H1 (cell line): ENCODE measurements at regions not wholly inside any gene's neighbourhood (a gene's known extent, or its start where the extent isn't known, plus 50 kb on each side); places are given as distances from the start of the nearest gene placed in this dataset.

Experiments
- CTCF ChIA-PET: fragments of 300-600 bp; sonication (Branson Sonifier 250); formaldehyde crosslinking; loops from one replicate; lab custom pipeline; 2021; ENCODE audit not compliant: partially characterized antibody; lab: Charles Lee
- POLR2A ChIA-PET: fragments of 300-600 bp; sonication (Branson Sonifier 250); formaldehyde crosslinking; loops from one replicate; lab custom pipeline; 2021; ENCODE audit warnings: inconsistent platforms; ENCODE audit not compliant: partially characterized antibody; lab: Charles Lee
- DNase-seq, 2 experiments: peaks; one replicate each; pipeline versions ENCODE4 v3.0.0 to v3.0.0-alpha.2; 2010 to 2022; ENCODE audit warnings: low spot score in 2 of 2, low read depth in 1 of 2, mixed read lengths in 1 of 2
- FAIRE-seq: peaks from 2 replicates; lab custom pipeline; 2011; peaks lifted over from hg19 to GRCh38; lab: Jason Lieb, UNC
- H2AFZ ChIP-seq: 2 replicates; pipeline ENCODE4 v1.8.1; 2012; ENCODE audit warnings: low read length, inconsistent platforms
- H2AK5ac ChIP-seq: 2 replicates; pipeline ENCODE4 v1.6.1; 2013; ENCODE audit warnings: low read depth, low read length
- H2BK120ac ChIP-seq: replicated peaks from 2 replicates; pipeline ENCODE3; 2013; ENCODE audit warnings: low read depth, low read length, inconsistent platforms
- H2BK12ac ChIP-seq: 2 replicates; pipeline ENCODE4 v1.6.1; 2013; ENCODE audit warnings: low read depth, low read length
- H2BK15ac ChIP-seq: 2 replicates; pipeline ENCODE4 v1.6.1; 2013; ENCODE audit warnings: low read length
- H2BK20ac ChIP-seq: 2 replicates; pipeline ENCODE4 v1.6.1; 2013; ENCODE audit warnings: low read length
- H2BK5ac ChIP-seq: 2 replicates; pipeline ENCODE4 v1.6.1; 2013; ENCODE audit warnings: low read depth, low read length
- H3K14ac ChIP-seq: 2 replicates; pipeline ENCODE4 v1.6.1; 2013; ENCODE audit warnings: inconsistent platforms; ENCODE audit not compliant: insufficient read length
- H3K18ac ChIP-seq: 2 replicates; pipeline ENCODE4 v1.6.1; 2013; ENCODE audit warnings: low read length; ENCODE audit errors: extremely low read depth
- H3K23ac ChIP-seq: 2 replicates; pipeline ENCODE4 v1.6.1; 2013; ENCODE audit warnings: inconsistent platforms; ENCODE audit not compliant: insufficient read length
- H3K23me2 ChIP-seq: 2 replicates; pipeline ENCODE4 v1.6.1; 2013; ENCODE audit warnings: low read depth, low read length
- H3K27ac ChIP-seq: 2 replicates; pipeline ENCODE4 v1.6.1; 2011; ENCODE audit warnings: low read depth, low read length, inconsistent platforms
- H3K27me3 ChIP-seq, 4 experiments: replicated peaks in 1 of 4; 1 replicate in 1 of 4; 2 replicates in 3 of 4; pipeline versions ENCODE4 v1.6.1 to v1.8.1; 2011 to 2013; ENCODE audit warnings: low read length in 3 of 4, mild to moderate bottlenecking in 3 of 4, inconsistent platforms in 2 of 4, mixed read lengths in 2 of 4, moderate library complexity in 1 of 4; ENCODE audit not compliant: control insufficient read depth in 3 of 4, insufficient read depth in 3 of 4; ENCODE audit errors: extremely low read depth in 1 of 4
- H3K36me3 ChIP-seq, 4 experiments: 2 replicates each; pipeline versions ENCODE4 v1.6.1 to v1.8.1; 2011 to 2013; ENCODE audit warnings: mild to moderate bottlenecking in 4 of 4, low read length in 3 of 4, moderate library complexity in 2 of 4, control low read depth in 1 of 4, inconsistent platforms in 1 of 4; ENCODE audit not compliant: insufficient read depth in 4 of 4, control insufficient read depth in 2 of 4
- H3K4ac ChIP-seq: replicated peaks from 2 replicates; pipeline ENCODE3; 2013; ENCODE audit warnings: low read length, low read depth, mixed read lengths, inconsistent platforms; ENCODE audit not compliant: insufficient read length
- H3K4me1 ChIP-seq, 4 experiments: replicated peaks in 1 of 4; 1 replicate in 1 of 4; 2 replicates in 3 of 4; pipeline versions ENCODE4 v1.6.1 to v1.8.1; 2011 to 2013; ENCODE audit warnings: low read length in 3 of 4, inconsistent platforms in 2 of 4, mixed read lengths in 1 of 4; ENCODE audit not compliant: insufficient read depth in 4 of 4, control insufficient read depth in 3 of 4
- H3K4me2 ChIP-seq, 2 experiments: 2 replicates each; pipeline versions ENCODE4 v1.6.1 to v1.8.1; 2011 to 2013; ENCODE audit warnings: low read depth in 2 of 2, low read length in 2 of 2, control low read depth in 1 of 2, inconsistent platforms in 1 of 2, mild to moderate bottlenecking in 1 of 2; ENCODE audit not compliant: insufficient read depth in 1 of 2
- H3K4me3 ChIP-seq, 4 experiments: fragments of 200-600, 300-600 bp in 1 of 4; sonication (generic), shearing (Covaris generic), sonication (Bioruptor Twin) in 1 of 4; 2 replicates each; pipeline versions ENCODE4 v1.5.1 to v1.8.1; 2011 to 2016; ENCODE audit warnings: low read length in 4 of 4, low read depth in 3 of 4, control low read depth in 2 of 4, inconsistent platforms in 2 of 4, mild to moderate bottlenecking in 2 of 4, mixed read lengths in 1 of 4, moderate library complexity in 1 of 4; ENCODE audit not compliant: insufficient read depth in 2 of 4; ENCODE audit errors: extremely low read depth in 1 of 4
- H3K56ac ChIP-seq: replicated peaks from 2 replicates; pipeline ENCODE3; 2013; ENCODE audit warnings: low read depth, mild to moderate bottlenecking, mixed read lengths, low read length, inconsistent platforms; ENCODE audit not compliant: insufficient read length
- H3K79me1 ChIP-seq: 2 replicates; pipeline ENCODE4 v1.6.1; 2013; ENCODE audit warnings: low read depth, low read length, control low read depth
- H3K79me2 ChIP-seq, 2 experiments: 2 replicates each; pipeline versions ENCODE4 v1.6.1 to v1.8.1; 2012 to 2013; ENCODE audit warnings: low read length in 2 of 2, mild to moderate bottlenecking in 2 of 2, inconsistent platforms in 1 of 2; ENCODE audit not compliant: insufficient read depth in 2 of 2, control insufficient read depth in 1 of 2
- H3K9ac ChIP-seq, 4 experiments: replicated peaks in 1 of 4; 1 replicate in 1 of 4; 2 replicates in 3 of 4; pipeline versions ENCODE4 v1.6.1 to v1.8.1; 2011 to 2013; ENCODE audit warnings: low read depth in 3 of 4, low read length in 3 of 4, control low read depth in 2 of 4, mild to moderate bottlenecking in 2 of 4, moderate library complexity in 2 of 4, inconsistent platforms in 1 of 4; ENCODE audit errors: extremely low read depth in 1 of 4
- H3K9me3 ChIP-seq, 2 experiments: 2 replicates each; pipeline versions ENCODE4 v1.6.1 to v1.8.1; 2012 to 2013; ENCODE audit warnings: mild to moderate bottlenecking in 2 of 2, moderate library complexity in 2 of 2, control low read depth in 1 of 2, inconsistent platforms in 1 of 2, low read depth in 1 of 2, low read length in 1 of 2, mixed read lengths in 1 of 2; ENCODE audit not compliant: insufficient read depth in 2 of 2
- H4K20me1 ChIP-seq, 2 experiments: replicated peaks in 1 of 2; 2 replicates each; pipeline versions ENCODE3 to v1.8.1; 2011 to 2013; ENCODE audit warnings: inconsistent platforms in 2 of 2, low read length in 2 of 2, mild to moderate bottlenecking in 1 of 2; ENCODE audit not compliant: insufficient read depth in 2 of 2, control insufficient read depth in 1 of 2
- H4K5ac ChIP-seq: 2 replicates; pipeline ENCODE4 v1.6.1; 2013; ENCODE audit warnings: low read length, low read depth, mixed read lengths, inconsistent platforms; ENCODE audit not compliant: insufficient read length
- H4K8ac ChIP-seq: 2 replicates; pipeline ENCODE4 v1.8.0; 2013; ENCODE audit warnings: mild to moderate bottlenecking, moderate library complexity, low read length, inconsistent platforms; ENCODE audit not compliant: insufficient read depth; ENCODE audit errors: extremely low read depth
- H4K91ac ChIP-seq: replicated peaks from 2 replicates; pipeline ENCODE3; 2013; ENCODE audit warnings: low read length, mixed read lengths, inconsistent platforms; ENCODE audit not compliant: insufficient read length
- ATF2 ChIP-seq: IDR thresholded peaks from 2 replicates; pipeline ENCODE4 v1.6.1; 2012; ENCODE audit warnings: low read length, inconsistent platforms
- BACH1 ChIP-seq: IDR thresholded peaks from 2 replicates; pipeline ENCODE4 v1.6.1; 2012; ENCODE audit warnings: low read length, improper control_type of control experiment
- BCL11A ChIP-seq, 2 experiments: IDR thresholded peaks; one replicate each; pipeline ENCODE4 v1.6.1; 2011; ENCODE audit warnings: low read depth in 2 of 2, low read length in 2 of 2, mild to moderate bottlenecking in 2 of 2
- CBX5 ChIP-seq: fragments of 300-800, 300-1000 bp; sonication (generic); IDR thresholded peaks from 2 replicates; pipeline ENCODE4 v1.7.1; 2016; ENCODE audit warnings: antibody characterized with exemption, low read length, low read depth
- CBX8 ChIP-seq: fragments of 300-800, 300-1000 bp; sonication (generic); IDR thresholded peaks from 2 replicates; pipeline ENCODE4 v1.7.1; 2016; ENCODE audit warnings: low read depth, low read length, borderline replicate concordance
- CREB1 ChIP-seq: IDR thresholded peaks from 2 replicates; pipeline ENCODE4 v1.6.1; 2012; ENCODE audit warnings: inconsistent platforms
- GABPA ChIP-seq: IDR thresholded peaks from 2 replicates; pipeline ENCODE4 v1.6.1; 2011; ENCODE audit warnings: mild to moderate bottlenecking, low read length, moderate library complexity, borderline replicate concordance; ENCODE audit not compliant: insufficient read depth
- KDM4A ChIP-seq: IDR thresholded peaks from one replicate; pipeline ENCODE4 v1.7.1; 2012; ENCODE audit warnings: low read depth, mild to moderate bottlenecking, moderate library complexity, low read length, inconsistent platforms; ENCODE audit not compliant: severe bottlenecking
- KDM5A ChIP-seq: fragments of 200-600 bp; IDR thresholded peaks from 2 replicates; pipeline ENCODE4 v1.7.1; 2012; ENCODE audit warnings: mild to moderate bottlenecking, low read length, inconsistent platforms, mixed read lengths
- POLR2A ChIP-seq, 2 experiments: IDR thresholded peaks; 1 replicate in 1 of 2; 2 replicates in 1 of 2; pipeline ENCODE4 v1.6.1; 2011; ENCODE audit warnings: low read depth in 2 of 2, low read length in 2 of 2, mild to moderate bottlenecking in 2 of 2; ENCODE audit errors: control extremely low read depth in 1 of 2
- SAP30 ChIP-seq: fragments of 300-600 bp; sonication (generic); IDR thresholded peaks from 2 replicates; pipeline ENCODE4 v1.7.1; 2012; ENCODE audit warnings: low read length, moderate library complexity, mild to moderate bottlenecking, inconsistent platforms; ENCODE audit not compliant: insufficient read depth, insufficient replicate concordance
- YY1 ChIP-seq: IDR thresholded peaks from 2 replicates; pipeline ENCODE4 v1.6.1; 2011; ENCODE audit warnings: low read depth, mild to moderate bottlenecking, low read length
- WGBS, 2 experiments: shearing (Covaris generic) in 1 of 2; methylation state at CpG; one replicate each; pipeline versions ENCODE4 v1.1.6 to v1.1.7; 2013 to 2015; ENCODE audit warnings: low lambda C conversion rate in 2 of 2, mixed read lengths in 2 of 2, inconsistent platforms in 1 of 2, low coverage in 1 of 2, missing lambda C conversion rate in 1 of 2; ENCODE audit not compliant: insufficient replicate concordance in 2 of 2, insufficient coverage in 1 of 2, insufficient read length in 1 of 2; ENCODE audit errors: extremely low coverage in 1 of 2, missing lambda C conversion rate in 1 of 2; 5-methylcytosine and 5-hydroxymethylcytosine counted together

GRCh38 chr1:228891272-228892034, 156.2 kb downstream of the RHOU start:
- H3K79me2 ChIP-seq: no peaks in the 10 kb centered on the region
- H3K14ac ChIP-seq: no peak overlapping the region
- no peak overlapping the region for H2BK20ac ChIP-seq
- no peak overlapping the region for H3K4me2 ChIP-seq
- no peak overlapping the region for H4K5ac ChIP-seq
- no peak overlapping the region for H3K23ac ChIP-seq
- H3K79me1 ChIP-seq: no peaks in the 10 kb centered on the region
- H3K56ac ChIP-seq: no peak overlapping the region
- no peaks in the 10 kb centered on the region for H3K27me3 ChIP-seq
- H3K36me3 ChIP-seq: no peaks in the 10 kb centered on the region
- ChIA-PET POLR2A (no interaction called here), CTCF (no interaction called here)
- no peak overlapping the region for H3K27ac ChIP-seq
- no peaks in the 10 kb centered on the region for H4K20me1 ChIP-seq
- H2BK12ac ChIP-seq: no peak overlapping the region
- no peak overlapping the region for H2BK120ac ChIP-seq
- no peak overlapping the region for H3K18ac ChIP-seq
- no peak overlapping the region for H2BK5ac ChIP-seq
- no peaks in the 10 kb centered on the region for H3K9me3 ChIP-seq
- H4K91ac ChIP-seq: no peak overlapping the region
- WGBS, 2 experiments: 87% methylated on average over 16 of the region's 16 CpGs; no CpG with 5 or more reads in 1 of the 2 experiments
- H2AK5ac ChIP-seq: no peak overlapping the region
- H2AFZ ChIP-seq: peak overlapping the region; percentile 26; the same call in 1 of the 2 replicates
- no peak overlapping the region for H3K9ac ChIP-seq
- DNase-seq (no peak), FAIRE-seq (no peak)
- no peak overlapping the region for H2BK15ac ChIP-seq
- no peak overlapping the region for H4K8ac ChIP-seq
- no peaks in the 10 kb centered on the region; a peak in 1 of 7 replicates for H3K4me1 ChIP-seq
- no peak overlapping the region for H3K4me3 ChIP-seq
- no peak overlapping the region for H3K4ac ChIP-seq
- no peaks in the 10 kb centered on the region for H3K23me2 ChIP-seq
- TF ChIP-seq SAP30 (no peak), KDM4A (no peak), CBX5 (no peak), ATF2 (no peak), CREB1 (no peak), BACH1 (no peak), YY1 (no peak), BCL11A (IDR thresholded peaks at IDR 0.05; ENCODE audit: low read depth in 2 of 2, low read length in 2 of 2) (no peak), POLR2A (IDR thresholded peaks at IDR 0.05; ENCODE audit: control extremely low read depth in 1 of 2, low read depth in 2 of 2, low read length in 2 of 2) (no peak), CBX8 (no peak), GABPA (no peak), KDM5A (no peak)
